Dendritic cell treated with granulocyte-macrophage colony-stimulating factor and Interleukin-4, amounts not matched to agents 40 ng/mL and 50 ng/mL, for 4 days (primary cell): ENCODE measurements at regions not wholly inside any gene's neighbourhood (a gene's known extent, or its start where the extent isn't known, plus 50 kb on each side); places are given as distances from the start of the nearest gene placed in this dataset.
A peak's percentile ranks its signal among the peaks of the same experiment; 100 is the strongest.

Source experiments
- H3K27ac Mint-ChIP-seq: one replicate; pipeline ENCODE4 v1.8.0; 2022; ENCODE audit warnings: mild to moderate bottlenecking, mixed read lengths
- H3K27me3 Mint-ChIP-seq: one replicate; pipeline ENCODE4 v1.8.0; 2022; ENCODE audit warnings: mild to moderate bottlenecking, mixed read lengths
- H3K36me3 Mint-ChIP-seq: one replicate; pipeline ENCODE4 v1.8.0; 2022; ENCODE audit warnings: low read depth, mixed read lengths
- H3K4me1 Mint-ChIP-seq: one replicate; pipeline ENCODE4 v1.8.0; 2022; ENCODE audit warnings: low read depth, mixed read lengths
- H3K4me3 Mint-ChIP-seq: one replicate; pipeline ENCODE4 v1.8.0; 2022; ENCODE audit warnings: mild to moderate bottlenecking, moderate library complexity, mixed read lengths
- H3K9me3 Mint-ChIP-seq: one replicate; pipeline ENCODE4 v1.8.0; 2022; ENCODE audit warnings: mixed read lengths
- intact Hi-C: fragments of 100-400 bp; cut with micrococcal nuclease; formaldehyde crosslinking; loops from one replicate; pipeline ENCODE4 v1.15.0; 2022

- H3K4me1 Mint-ChIP-seq, result peaks cover 20% of the 10 kb centered on the region
- H3K4me3 Mint-ChIP-seq, result no peak overlapping the region
- H3K27ac Mint-ChIP-seq, result no peak overlapping the region
- intact Hi-C loops, result no loop called here
- no peaks in the 10 kb centered on the region for H3K36me3 Mint-ChIP-seq
- no peaks in the 10 kb centered on the region for H3K27me3 Mint-ChIP-seq
- H3K9me3 Mint-ChIP-seq, result no peaks in the 10 kb centered on the region
Measured at GRCh38 chr3:187987924-187988323, 166.0 kb upstream of the LPP start.

GRCh38 chr3:187989575-187990153 is 164.3 kb upstream of the LPP start:
- Mint-ChIP-seq H3K9me3 (no peaks in the 10 kb centered on the region), H3K4me3 (no peak overlapping the region), H3K27ac (no peak overlapping the region), H3K27me3 (no peaks in the 10 kb centered on the region), H3K4me1 (peaks cover 20% of the 10 kb centered on the region), H3K36me3 (no peaks in the 10 kb centered on the region)
- intact Hi-C loops, result no loop called here

GRCh38 chr3:187992609-187993008 is 161.3 kb upstream of the LPP start:
- Mint-ChIP-seq H3K4me1 (no peaks in the 10 kb centered on the region), H3K4me3 (no peak overlapping the region), H3K27me3 (no peaks in the 10 kb centered on the region), H3K27ac (no peak overlapping the region), H3K36me3 (no peaks in the 10 kb centered on the region), H3K9me3 (no peaks in the 10 kb centered on the region)
- intact Hi-C loops, result no loop called here

- no peak overlapping the region for H3K4me3 Mint-ChIP-seq
Measured at GRCh38 chr3:187994221-187995042, 159.5 kb upstream of the LPP start.

GRCh38 chr3:187995043-187995400 is 158.9 kb upstream of the LPP start:
- H3K4me3 Mint-ChIP-seq, result no peak overlapping the region
- intact Hi-C loops, result no loop called here
- peaks cover 3% of the 10 kb centered on the region for H3K4me1 Mint-ChIP-seq
- H3K36me3 Mint-ChIP-seq, result no peaks in the 10 kb centered on the region
- H3K9me3 Mint-ChIP-seq, result no peaks in the 10 kb centered on the region
- no peak overlapping the region for H3K27ac Mint-ChIP-seq
- H3K27me3 Mint-ChIP-seq, result no peaks in the 10 kb centered on the region

More at GRCh38 chr3:187994221-187995042, 159.5 kb upstream of the LPP start:
- H3K27me3 Mint-ChIP-seq, result no peaks in the 10 kb centered on the region
- H3K4me1 Mint-ChIP-seq, result no peaks in the 10 kb centered on the region
- H3K27ac Mint-ChIP-seq, result no peak overlapping the region
- H3K9me3 Mint-ChIP-seq, result no peaks in the 10 kb centered on the region
- no peaks in the 10 kb centered on the region for H3K36me3 Mint-ChIP-seq
- intact Hi-C loops, result no loop called here

GRCh38 chr3:187995667-187996066 is 158.3 kb upstream of the LPP start:
- H3K4me3 Mint-ChIP-seq, result no peak overlapping the region
- intact Hi-C loops, result no loop called here
- H3K9me3 Mint-ChIP-seq, result no peaks in the 10 kb centered on the region
- no peaks in the 10 kb centered on the region for H3K27me3 Mint-ChIP-seq
- no peak overlapping the region for H3K27ac Mint-ChIP-seq
- H3K36me3 Mint-ChIP-seq, result no peaks in the 10 kb centered on the region
- peaks cover 9% of the 10 kb centered on the region for H3K4me1 Mint-ChIP-seq

- intact Hi-C loops, result no loop called here
- no peaks in the 10 kb centered on the region for H3K9me3 Mint-ChIP-seq
- no peaks in the 10 kb centered on the region for H3K27me3 Mint-ChIP-seq
- no peak overlapping the region for H3K4me3 Mint-ChIP-seq
- H3K36me3 Mint-ChIP-seq, result no peaks in the 10 kb centered on the region
- peaks cover 12% of the 10 kb centered on the region for H3K4me1 Mint-ChIP-seq
- no peak overlapping the region for H3K27ac Mint-ChIP-seq
Measured at GRCh38 chr3:187996609-187997008, 157.3 kb upstream of the LPP start.

GRCh38 chr3:187997490-187997889 is 156.5 kb upstream of the LPP start:
- Mint-ChIP-seq H3K36me3 (no peaks in the 10 kb centered on the region), H3K27me3 (no peaks in the 10 kb centered on the region), H3K4me1 (peaks cover 17% of the 10 kb centered on the region), H3K27ac (no peak overlapping the region), H3K9me3 (no peaks in the 10 kb centered on the region), H3K4me3 (no peak overlapping the region)
- intact Hi-C loops, result no loop called here

- H3K4me1 Mint-ChIP-seq, result peaks cover 18% of the 10 kb centered on the region
- no peaks in the 10 kb centered on the region for H3K9me3 Mint-ChIP-seq
- no peak overlapping the region for H3K4me3 Mint-ChIP-seq
- intact Hi-C loops, result no loop called here
- H3K27me3 Mint-ChIP-seq, result no peaks in the 10 kb centered on the region
- no peaks in the 10 kb centered on the region for H3K36me3 Mint-ChIP-seq
- no peak overlapping the region for H3K27ac Mint-ChIP-seq
Measured at GRCh38 chr3:187997946-187998561, 155.9 kb upstream of the LPP start.

- Mint-ChIP-seq H3K27ac (no peak overlapping the region), H3K4me1 (peaks cover 18% of the 10 kb centered on the region), H3K27me3 (no peaks in the 10 kb centered on the region), H3K9me3 (no peaks in the 10 kb centered on the region), H3K36me3 (no peaks in the 10 kb centered on the region), H3K4me3 (no peak overlapping the region)
- intact Hi-C loops, result no loop called here
Measured at GRCh38 chr3:187998611-187999010, 155.3 kb upstream of the LPP start.

GRCh38 chr3:187999821-188000220 is 154.1 kb upstream of the LPP start:
- H3K27me3 Mint-ChIP-seq, result no peaks in the 10 kb centered on the region
- H3K36me3 Mint-ChIP-seq, result no peaks in the 10 kb centered on the region
- H3K4me1 Mint-ChIP-seq, result peaks cover 18% of the 10 kb centered on the region
- H3K27ac Mint-ChIP-seq, result peak overlapping the region; percentile 42
- H3K9me3 Mint-ChIP-seq, result no peaks in the 10 kb centered on the region
- H3K4me3 Mint-ChIP-seq, result no peak overlapping the region
- intact Hi-C loops, result no loop called here

- intact Hi-C loops, result no loop called here
Measured at GRCh38 chr3:188000361-188000861, 153.5 kb upstream of the LPP start.

GRCh38 chr3:188001093-188001492 is 152.9 kb upstream of the LPP start:
- Mint-ChIP-seq H3K9me3 (no peaks in the 10 kb centered on the region), H3K27ac (no peak overlapping the region), H3K4me3 (no peak overlapping the region), H3K4me1 (peaks cover 18% of the 10 kb centered on the region), H3K27me3 (no peaks in the 10 kb centered on the region), H3K36me3 (no peaks in the 10 kb centered on the region)
- intact Hi-C loops, result no loop called here

More at GRCh38 chr3:188000361-188000861, 153.5 kb upstream of the LPP start:
- H3K27ac Mint-ChIP-seq, result peak overlapping the region; percentile 42
- no peaks in the 10 kb centered on the region for H3K36me3 Mint-ChIP-seq
- no peaks in the 10 kb centered on the region for H3K9me3 Mint-ChIP-seq
- no peak overlapping the region for H3K4me3 Mint-ChIP-seq
- H3K27me3 Mint-ChIP-seq, result no peaks in the 10 kb centered on the region
- H3K4me1 Mint-ChIP-seq, result peaks cover 18% of the 10 kb centered on the region

GRCh38 chr3:188001926-188002325 is 152.0 kb upstream of the LPP start:
- intact Hi-C loops, result no loop called here
- Mint-ChIP-seq H3K4me3 (no peak overlapping the region), H3K27me3 (no peaks in the 10 kb centered on the region), H3K4me1 (peaks cover 27% of the 10 kb centered on the region), H3K27ac (no peak overlapping the region), H3K36me3 (no peaks in the 10 kb centered on the region), H3K9me3 (no peaks in the 10 kb centered on the region)
